RWPE2 (cell line): ENCODE measurements at regions not wholly inside any gene's neighbourhood (a gene's known extent, or its start where the extent isn't known, plus 50 kb on each side); places are given as distances from the start of the nearest gene placed in this dataset.

Experiments used
- ATAC-seq: fragments of 200-7000 bp; cut with Tn5 transposase; 3 replicates; pipeline ENCODE4 v1.9.1; 2021; ENCODE audit warnings: low read depth
- DNase-seq: peaks from one replicate; pipeline ENCODE4 v3.0.0-alpha.2; 2020; ENCODE audit warnings: low spot score
- H3K27ac ChIP-seq: fragments of 450-650 bp; 2 replicates; pipeline ENCODE4 v1.5.1; 2017; ENCODE audit warnings: mild to moderate bottlenecking; ENCODE audit not compliant: poor library complexity, severe bottlenecking
- H3K27me3 ChIP-seq: fragments of 250-450 bp; sonication (Bioruptor Pico); 2 replicates; pipeline ENCODE4 v1.5.1; 2021; ENCODE audit warnings: mild to moderate bottlenecking, moderate library complexity; ENCODE audit not compliant: insufficient read depth, poor library complexity, severe bottlenecking
- H3K36me3 ChIP-seq: fragments of 250-450 bp; sonication (Bioruptor Pico); 2 replicates; pipeline ENCODE4 v1.5.1; 2020; ENCODE audit warnings: low read depth, mild to moderate bottlenecking, moderate library complexity
- H3K4me1 ChIP-seq: fragments of 250-450 bp; sonication (Bioruptor Pico); 2 replicates; pipeline ENCODE4 v1.5.1; 2021; ENCODE audit warnings: mild to moderate bottlenecking, moderate library complexity; ENCODE audit not compliant: insufficient read depth, poor library complexity, severe bottlenecking
- H3K4me3 ChIP-seq: fragments of 250-450 bp; sonication (Bioruptor Pico); 2 replicates; pipeline ENCODE4 v1.5.1; 2021; ENCODE audit warnings: mild to moderate bottlenecking, moderate library complexity; ENCODE audit not compliant: severe bottlenecking
- H3K9me3 ChIP-seq: fragments of 250-450 bp; sonication (Bioruptor Pico); 2 replicates; pipeline ENCODE4 v1.5.1; 2021; ENCODE audit warnings: mild to moderate bottlenecking, moderate library complexity; ENCODE audit not compliant: severe bottlenecking
- TF ChIP-seq, protein P1 (sequence below): fragments of 450-650 bp; IDR thresholded peaks from one replicate; pipeline ENCODE4 v1.5.1; 2017; ENCODE audit warnings: mild to moderate bottlenecking, moderate library complexity; ENCODE audit not compliant: poor library complexity, severe bottlenecking

DNA sequence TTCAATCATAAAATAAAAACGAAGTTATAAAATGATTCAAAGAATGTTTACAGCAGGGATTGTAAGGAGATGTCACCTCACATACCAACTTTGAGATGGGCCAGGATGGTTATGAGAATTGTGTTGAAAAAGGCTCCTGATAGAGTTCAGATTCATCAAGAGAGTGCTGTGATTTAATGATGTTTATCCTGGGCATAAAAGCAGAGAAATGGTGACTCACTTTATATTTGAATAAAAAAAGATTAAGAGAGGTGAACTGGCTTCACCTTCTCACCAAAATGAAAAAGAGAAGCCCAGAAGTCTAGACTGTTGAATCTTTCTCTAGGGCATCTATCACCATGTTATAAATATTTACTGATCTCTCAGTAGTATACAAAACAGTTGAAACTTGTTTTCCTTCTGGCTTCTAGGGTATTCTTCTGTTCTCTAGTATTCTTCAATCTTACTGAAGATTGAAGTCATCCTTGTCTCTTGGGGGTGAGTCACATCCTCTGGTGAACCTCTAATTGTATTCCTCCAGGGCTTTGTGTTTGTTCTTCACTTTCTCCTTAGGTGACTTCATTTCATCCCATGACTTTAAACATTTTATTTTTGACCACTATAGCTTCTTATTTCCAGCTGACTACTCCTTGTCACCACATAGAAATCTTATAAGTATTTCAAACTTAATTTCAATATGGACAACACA lies 1237.3 kb upstream of the C9orf72 start:
- Histone ChIP-seq H3K4me1 (peaks cover 27% of the 10 kb centered on the region), H3K27ac (peak overlapping the region; percentile 10), H3K27me3 (no peaks in the 10 kb centered on the region), H3K4me3 (no peak overlapping the region), H3K36me3 (no peaks in the 10 kb centered on the region), H3K9me3 (no peaks in the 10 kb centered on the region)
- ATAC-seq, result peak; percentile 80
- TF ChIP-seq, protein P1, sequence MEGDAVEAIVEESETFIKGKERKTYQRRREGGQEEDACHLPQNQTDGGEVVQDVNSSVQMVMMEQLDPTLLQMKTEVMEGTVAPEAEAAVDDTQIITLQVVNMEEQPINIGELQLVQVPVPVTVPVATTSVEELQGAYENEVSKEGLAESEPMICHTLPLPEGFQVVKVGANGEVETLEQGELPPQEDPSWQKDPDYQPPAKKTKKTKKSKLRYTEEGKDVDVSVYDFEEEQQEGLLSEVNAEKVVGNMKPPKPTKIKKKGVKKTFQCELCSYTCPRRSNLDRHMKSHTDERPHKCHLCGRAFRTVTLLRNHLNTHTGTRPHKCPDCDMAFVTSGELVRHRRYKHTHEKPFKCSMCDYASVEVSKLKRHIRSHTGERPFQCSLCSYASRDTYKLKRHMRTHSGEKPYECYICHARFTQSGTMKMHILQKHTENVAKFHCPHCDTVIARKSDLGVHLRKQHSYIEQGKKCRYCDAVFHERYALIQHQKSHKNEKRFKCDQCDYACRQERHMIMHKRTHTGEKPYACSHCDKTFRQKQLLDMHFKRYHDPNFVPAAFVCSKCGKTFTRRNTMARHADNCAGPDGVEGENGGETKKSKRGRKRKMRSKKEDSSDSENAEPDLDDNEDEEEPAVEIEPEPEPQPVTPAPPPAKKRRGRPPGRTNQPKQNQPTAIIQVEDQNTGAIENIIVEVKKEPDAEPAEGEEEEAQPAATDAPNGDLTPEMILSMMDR, result no peak
- no peak for DNase-seq

DNA sequence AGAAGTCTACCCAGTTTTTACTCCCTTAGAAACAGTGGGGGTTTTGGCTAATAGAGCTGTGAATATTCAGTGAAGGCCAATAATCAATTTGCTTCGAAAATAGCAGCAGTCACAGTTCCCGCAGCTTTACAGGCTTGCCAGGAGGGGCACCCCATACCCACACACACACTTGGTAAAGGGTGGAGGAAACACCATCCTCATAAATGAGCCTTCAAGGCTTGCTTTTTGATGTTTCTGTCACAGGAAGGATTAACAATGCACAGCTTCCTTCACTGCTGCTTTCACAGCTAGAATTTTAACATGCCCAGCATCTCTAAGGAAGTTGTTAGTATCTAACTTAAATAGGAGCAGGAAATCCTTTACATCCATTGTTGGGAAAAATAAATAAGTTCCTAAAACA lies 1247.5 kb upstream of the C9orf72 start:
- Histone ChIP-seq H3K4me3 (no peak overlapping the region), H3K9me3 (no peaks in the 10 kb centered on the region), H3K27ac (no peak overlapping the region), H3K36me3 (no peaks in the 10 kb centered on the region), H3K27me3 (no peaks in the 10 kb centered on the region), H3K4me1 (no peaks in the 10 kb centered on the region)
- DNase-seq, result no peak
- no peak for ATAC-seq
- TF ChIP-seq, protein P1, result no peak

- TF ChIP-seq, protein P1, result no peak
- Histone ChIP-seq H3K36me3 (no peaks in the 10 kb centered on the region), H3K4me1 (no peaks in the 10 kb centered on the region), H3K9me3 (no peaks in the 10 kb centered on the region), H3K4me3 (no peak overlapping the region), H3K27ac (no peak overlapping the region), H3K27me3 (no peaks in the 10 kb centered on the region)
- DNase-seq (no peak), ATAC-seq (no peak)
Measured at GRCh38 chr9:28821240-28821639, 1248.0 kb upstream of the C9orf72 start.

DNA sequence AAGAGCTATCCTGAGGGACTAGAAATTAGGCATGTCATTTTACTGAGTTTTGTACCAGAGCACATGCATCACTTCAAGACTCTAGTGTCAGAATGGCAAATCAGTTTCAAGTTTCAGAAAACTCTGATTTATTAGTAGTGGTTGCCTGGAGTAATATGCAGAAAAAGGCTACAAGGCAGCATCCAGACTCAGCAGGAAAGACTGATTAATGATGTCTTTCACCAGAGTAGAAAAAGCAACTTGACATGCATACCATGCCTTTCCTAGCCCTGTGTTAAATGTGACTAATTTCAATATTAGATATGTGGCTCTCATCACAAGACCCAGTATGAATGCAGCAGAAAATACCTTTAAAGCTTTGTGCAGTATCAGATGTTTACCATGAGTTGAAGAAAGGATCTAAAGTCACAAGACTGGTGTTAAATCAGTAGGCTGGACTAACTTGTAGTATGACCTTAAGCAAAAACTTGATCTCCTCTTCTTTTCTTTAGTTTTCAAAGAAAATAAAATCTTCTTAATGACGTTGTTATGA lies 1251.2 kb upstream of the C9orf72 start:
- Histone ChIP-seq H3K27me3 (no peaks in the 10 kb centered on the region), H3K27ac (no peak overlapping the region), H3K4me3 (no peak overlapping the region), H3K4me1 (no peaks in the 10 kb centered on the region), H3K9me3 (no peaks in the 10 kb centered on the region), H3K36me3 (no peaks in the 10 kb centered on the region)
- ATAC-seq, result no peak
- DNase-seq, result no peak
- TF ChIP-seq, protein P1, result no peak

DNA sequence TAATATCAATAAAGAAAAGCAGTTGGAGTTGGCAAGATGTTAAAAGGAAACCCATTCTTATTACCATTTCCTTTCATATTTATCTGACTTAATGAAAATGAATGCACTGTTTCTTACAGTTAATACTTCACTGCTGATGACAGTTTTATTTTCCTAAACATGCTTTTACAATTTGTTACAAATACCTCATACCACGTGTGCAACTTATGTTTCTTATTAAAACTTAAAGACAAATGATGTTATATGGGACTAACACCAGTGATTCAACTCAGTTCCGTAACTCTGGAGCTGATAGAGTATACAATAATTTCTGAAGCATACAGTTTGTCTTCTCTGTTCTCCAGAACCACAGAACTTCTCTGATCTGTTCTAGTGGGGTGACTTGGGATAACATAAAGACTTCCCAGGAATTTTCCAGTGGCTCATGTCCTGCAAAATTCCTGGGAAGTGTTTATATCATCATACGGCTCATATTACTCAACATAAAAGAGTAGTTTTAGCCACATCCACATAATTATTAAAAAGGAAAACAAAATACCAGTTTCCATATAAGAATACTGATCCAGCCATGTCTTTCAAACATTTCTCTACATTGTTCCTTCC lies 1259.0 kb upstream of the C9orf72 start:
- DNase-seq, result no peak
- Histone ChIP-seq H3K4me1 (no peaks in the 10 kb centered on the region), H3K4me3 (no peak overlapping the region), H3K9me3 (no peaks in the 10 kb centered on the region), H3K36me3 (no peaks in the 10 kb centered on the region), H3K27me3 (no peaks in the 10 kb centered on the region), H3K27ac (no peak overlapping the region)
- ATAC-seq, result no peak
- TF ChIP-seq, protein P1, result no peak
